ENCODE measurements at regions not wholly inside any gene's neighbourhood (a gene's known extent, or its start where the extent isn't known, plus 50 kb on each side); places are given as distances from the start of the nearest gene placed in this dataset.

GRCh38 chr6:112979830-112980229, 632.7 kb downstream of the RFPL4B start:
- DNase-seq, result no peak

GRCh38 chr6:112980676-112981075, 633.5 kb downstream of the RFPL4B start:
- no peak for DNase-seq

DNA sequence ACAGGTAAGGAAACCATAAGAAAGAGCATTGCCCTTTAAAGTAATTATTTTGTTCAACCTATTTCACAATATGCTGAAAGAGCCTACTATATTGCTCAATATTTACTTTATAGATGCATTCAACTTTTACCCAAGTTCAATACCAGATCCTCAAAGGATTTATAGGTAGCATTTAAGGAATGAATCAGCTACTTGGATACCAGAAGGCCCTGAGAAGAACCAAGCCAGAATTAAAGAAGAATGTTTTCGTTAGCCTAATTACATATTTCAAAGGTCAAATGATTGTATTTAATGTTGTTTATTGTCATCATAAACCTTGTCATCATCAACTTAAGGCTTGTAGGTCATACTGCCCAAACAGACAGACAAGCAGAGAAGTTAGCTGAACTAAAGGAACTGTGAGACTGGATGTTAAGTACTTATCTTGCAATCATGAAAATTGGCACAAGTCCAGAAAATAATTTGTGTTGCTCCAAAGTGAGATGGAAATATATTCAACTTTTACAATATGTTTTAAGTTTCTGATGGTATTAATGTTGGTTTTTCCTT, 636.7 kb downstream of the RFPL4B start:
- no peak for DNase-seq

GRCh38 chr6:112984899-112985298, 637.8 kb downstream of the RFPL4B start:
- DNase-seq, result no peak

- DNase-seq, result no peak
Observed at GRCh38 chr6:112986321-112986720, 639.2 kb downstream of the RFPL4B start.

GRCh38 chr6:112988748-112989147, 641.6 kb downstream of the RFPL4B start:
- no peak for DNase-seq

DNA sequence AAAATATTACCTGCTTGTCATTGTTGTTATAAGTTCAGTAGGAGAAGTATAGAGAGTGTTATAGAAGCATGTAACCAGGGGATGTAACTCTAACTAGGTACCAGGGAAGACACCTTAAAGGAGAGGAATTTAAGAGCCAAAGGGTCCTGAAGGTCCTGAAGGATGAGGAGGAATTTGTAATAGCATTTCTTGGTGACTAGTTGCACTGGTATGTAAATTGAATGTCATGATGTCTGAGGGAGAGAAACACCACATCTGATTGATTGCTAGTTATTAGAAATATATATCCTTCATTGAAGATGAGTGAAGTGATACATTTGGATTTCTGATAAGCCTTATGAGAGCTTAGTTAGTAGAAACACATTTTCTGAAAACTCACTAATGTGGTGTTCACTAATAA, 643.8 kb downstream of the RFPL4B start:
- no peak for DNase-seq

DNA sequence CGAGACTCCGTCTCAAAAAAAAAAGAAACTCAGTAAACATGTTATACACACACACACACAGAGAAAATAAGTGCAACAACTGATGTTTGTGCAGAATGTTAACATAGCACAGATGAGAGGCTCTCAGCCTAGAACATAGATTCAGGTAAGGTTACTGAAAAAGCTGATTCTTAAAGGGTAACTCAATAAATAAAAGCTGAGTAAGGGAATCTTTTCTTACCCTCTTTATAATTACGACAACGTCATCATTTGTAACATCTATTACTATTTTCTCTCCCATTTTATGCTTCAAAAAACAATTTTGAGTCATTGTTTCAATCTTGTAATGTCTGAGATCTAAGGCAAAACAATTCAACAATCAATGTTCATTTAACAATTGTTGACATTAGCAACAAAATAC, 644.8 kb downstream of the RFPL4B start:
- no peak for DNase-seq

DNA sequence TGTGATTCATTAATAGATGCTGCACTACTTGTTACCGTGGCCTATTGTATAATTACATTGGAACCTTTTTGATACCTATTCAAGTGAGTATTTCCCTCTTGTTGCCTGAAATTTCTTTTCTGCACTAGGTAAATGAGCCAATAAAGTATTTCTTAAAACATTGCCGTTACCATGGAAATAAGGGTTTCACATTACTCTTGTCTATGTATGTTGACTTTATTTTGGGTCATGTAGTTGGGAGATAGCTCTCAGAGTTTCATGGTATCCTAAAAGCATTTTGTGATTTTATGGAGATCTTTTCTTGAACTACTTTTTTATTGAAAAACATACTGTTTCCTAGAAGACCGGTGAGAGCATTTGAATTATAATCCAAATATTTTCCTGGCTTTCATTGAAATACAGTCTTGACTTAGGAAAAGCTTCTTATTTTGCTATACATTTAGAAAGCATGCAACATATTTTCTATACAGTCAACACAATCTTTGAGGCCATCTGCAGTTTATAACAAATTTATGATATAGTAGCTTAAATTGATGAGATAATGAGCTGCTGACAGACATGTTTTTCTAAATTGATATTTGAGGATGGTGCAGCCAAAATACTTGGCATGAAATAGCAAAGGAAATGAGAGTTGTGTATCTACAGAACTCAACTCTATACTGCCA, 650.4 kb downstream of the RFPL4B start:
- no peak for DNase-seq

GRCh38 chr6:113004054-113004453, 656.9 kb downstream of the RFPL4B start:
- no peak for DNase-seq

- DNase-seq, result no peak
Observed at GRCh38 chr6:113004470-113005270, 657.5 kb downstream of the RFPL4B start.

DNA sequence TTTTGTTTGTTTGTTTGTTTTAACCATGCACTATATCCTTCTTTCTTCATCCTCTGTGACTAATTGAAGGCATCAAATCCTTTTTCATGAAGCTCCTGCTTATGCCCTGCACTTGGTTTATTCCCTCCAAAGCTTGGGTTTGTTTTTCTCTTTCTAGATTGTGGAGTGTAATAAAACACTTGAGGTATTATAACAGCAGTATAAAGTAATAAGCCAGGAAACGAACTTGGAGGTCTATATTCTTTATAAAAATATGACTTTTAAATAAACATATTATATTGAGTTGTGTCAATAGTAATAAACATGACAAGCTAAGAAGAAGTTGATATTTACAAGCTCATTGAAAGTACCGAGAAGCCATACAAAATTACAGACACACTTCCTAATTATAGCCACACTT, 659.4 kb downstream of the RFPL4B start:
- no peak for DNase-seq

DNA sequence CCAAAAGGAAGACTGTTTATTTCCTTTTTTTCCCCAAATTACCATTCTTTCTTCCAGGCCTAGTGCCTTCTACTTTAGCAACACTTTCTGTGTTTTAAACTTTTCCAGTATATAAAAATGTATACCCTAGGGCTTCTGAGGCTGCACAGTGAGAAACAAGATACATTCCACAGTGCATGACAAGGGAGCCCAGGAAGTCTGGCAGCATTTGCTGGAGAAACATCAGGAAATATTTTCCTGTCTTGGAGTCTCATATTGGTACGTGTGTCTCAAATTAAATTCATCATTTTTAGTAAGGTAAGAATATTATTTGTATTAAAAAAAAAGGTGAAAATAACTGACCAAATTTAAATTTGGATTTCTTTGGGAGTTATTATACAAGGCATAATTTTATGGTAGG, 662.6 kb downstream of the RFPL4B start:
- no peak for DNase-seq

DNA sequence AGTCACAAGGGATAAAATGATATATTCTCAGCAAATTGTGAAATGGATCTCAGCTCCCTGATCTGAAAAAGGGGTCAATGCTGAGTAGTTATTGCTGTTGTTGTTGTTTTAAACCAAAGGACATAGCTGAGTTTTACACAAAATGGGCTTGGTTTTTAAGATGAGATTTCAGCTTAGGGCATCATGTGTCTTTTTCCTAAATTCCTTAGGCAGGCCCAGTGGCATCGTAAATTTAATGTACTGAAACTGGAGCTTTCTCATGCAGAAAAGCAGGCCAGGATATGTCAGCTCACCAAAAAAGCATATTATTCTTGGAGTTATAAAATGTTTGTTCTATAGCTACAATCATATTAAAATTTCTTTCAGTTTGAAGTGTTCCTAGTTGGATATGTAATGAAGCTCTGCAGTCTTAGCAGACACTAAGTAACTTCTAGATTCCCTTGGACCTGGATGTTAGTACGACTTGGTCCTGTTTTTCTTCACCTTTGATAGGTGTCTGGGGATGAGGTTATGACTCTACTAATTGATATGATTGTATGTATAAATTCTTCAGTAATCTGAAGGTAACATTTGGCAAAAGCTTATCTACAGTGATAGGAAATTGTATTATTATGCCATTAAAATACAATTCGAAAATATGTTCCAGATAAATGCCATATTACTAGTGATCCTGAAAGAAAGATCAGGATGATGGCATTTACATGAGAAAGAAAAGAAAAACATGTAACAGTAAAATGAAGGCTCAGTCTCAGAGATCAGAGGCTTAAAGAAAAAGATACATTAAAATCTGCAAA, 663.3 kb downstream of the RFPL4B start:
- no peak for DNase-seq

DNA sequence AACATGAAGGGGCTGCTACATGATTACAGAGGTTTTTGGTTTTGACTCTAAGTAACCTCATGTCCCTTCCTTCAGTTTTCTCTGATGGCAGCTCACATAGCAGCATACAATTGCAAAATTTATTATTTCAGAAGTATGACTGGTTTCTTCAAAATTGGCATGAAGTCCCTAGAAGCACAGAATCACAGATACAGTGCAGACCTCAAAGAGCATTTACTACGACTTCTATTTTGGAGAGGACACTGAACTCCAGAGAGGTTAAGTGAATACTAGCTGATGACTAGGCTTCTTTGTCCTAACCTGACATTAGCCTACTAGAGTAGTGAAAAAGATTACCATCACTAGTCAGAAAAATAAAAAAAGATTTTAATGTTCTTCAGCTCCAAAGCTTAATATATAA, 664.3 kb downstream of the RFPL4B start:
- DNase-seq, result no peak

DNA sequence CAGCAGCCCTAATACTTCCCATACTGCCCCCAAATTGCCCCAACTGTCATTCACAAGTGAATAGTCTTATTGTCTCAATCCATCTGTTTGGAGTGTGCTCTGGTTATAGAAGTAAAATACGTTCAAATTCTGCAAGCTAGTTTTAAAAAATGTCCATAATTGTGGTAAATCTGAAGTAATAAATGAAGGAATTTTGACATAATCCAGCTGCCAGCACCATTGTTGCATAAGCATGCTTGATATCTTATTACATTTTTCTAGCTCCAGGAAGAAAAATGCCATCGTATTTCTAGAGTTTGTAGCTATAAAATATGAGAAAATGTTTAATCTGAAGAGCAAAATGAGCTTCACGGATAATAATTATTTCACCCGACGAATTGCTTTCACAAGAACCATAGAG, 664.7 kb downstream of the RFPL4B start:
- no peak for DNase-seq

GRCh38 chr6:113015249-113015648, 668.1 kb downstream of the RFPL4B start:
- DNase-seq, result no peak

- no peak for DNase-seq
Observed at GRCh38 chr6:113017353-113017752, 670.2 kb downstream of the RFPL4B start.

DNA sequence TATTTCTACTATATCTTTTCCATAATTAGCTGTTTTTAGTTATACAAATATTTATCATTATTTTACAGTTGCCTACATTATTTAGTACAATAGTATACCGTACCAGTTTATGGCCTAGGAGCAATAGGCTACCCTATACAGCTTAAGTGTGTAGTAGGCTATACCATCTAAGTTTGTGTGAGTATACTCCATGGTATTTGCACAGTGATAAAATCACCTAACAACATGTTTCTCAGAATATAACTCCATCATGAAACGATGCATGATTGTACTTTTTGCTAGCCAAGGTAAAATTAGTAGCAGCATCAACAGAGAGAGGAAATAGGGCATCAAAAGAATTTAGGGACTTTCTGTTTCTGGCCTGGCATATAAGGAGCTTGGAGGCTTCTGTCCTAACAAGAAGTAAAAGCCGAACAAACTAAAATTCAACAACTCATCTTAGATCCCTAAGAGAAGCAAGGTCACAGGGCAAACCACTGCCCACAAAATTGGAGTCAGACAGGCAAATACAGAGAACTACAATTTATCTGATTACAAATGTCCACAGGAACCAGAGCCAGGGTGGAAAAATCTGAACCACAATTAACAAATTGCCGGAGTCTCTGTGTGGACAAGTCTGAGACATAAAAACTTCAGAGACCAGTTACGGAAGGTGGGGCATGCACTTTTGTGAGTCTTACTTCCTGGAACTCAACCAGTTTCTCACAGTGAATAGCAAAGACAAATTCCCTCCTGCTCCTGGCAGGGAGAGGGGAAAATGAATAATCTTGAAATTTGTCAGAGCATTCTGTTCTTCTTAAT, 671.4 kb downstream of the RFPL4B start:
- DNase-seq, result peak in 6 of 56 donors; percentile 1 to 23 (median 6)

- no peak for DNase-seq
Observed at GRCh38 chr6:113019176-113019575, 672.0 kb downstream of the RFPL4B start.

- no peak for DNase-seq
Observed at GRCh38 chr6:113027780-113028179, 680.6 kb downstream of the RFPL4B start.
